Testis (tissue), 2 donors: ENCODE measurements at regions not wholly inside any gene's neighbourhood (a gene's known extent, or its start where the extent isn't known, plus 50 kb on each side); places are given as distances from the start of the nearest gene placed in this dataset.

Experiments
- DNase-seq: peaks from one replicate; pipeline ENCODE4 v3.0.0-alpha.2; 2019
- H3K27ac ChIP-seq, 2 donors: fragments of 200-600 bp; sonication (generic); one replicate each; pipeline ENCODE4 v1.5.1; 2019
- H3K27me3 ChIP-seq: fragments of 200-600 bp; sonication (generic); one replicate; pipeline ENCODE4 v1.5.1; 2019
- H3K36me3 ChIP-seq: fragments of 200-600 bp; sonication (generic); one replicate; pipeline ENCODE4 v1.5.1; 2017; ENCODE audit warnings: low read depth; ENCODE audit errors: missing control alignments
- H3K4me1 ChIP-seq: fragments of 200-600 bp; sonication (generic); one replicate; pipeline ENCODE4 v1.5.1; 2019
- H3K4me3 ChIP-seq, 2 donors: fragments of 200-600 bp; sonication (generic); one replicate each; pipeline ENCODE4 v1.5.1; 2017 to 2019
- H3K9me3 ChIP-seq: fragments of 200-600 bp; sonication (generic); one replicate; pipeline ENCODE4 v1.5.1; 2017
- CTCF ChIP-seq, 3 experiments: fragments of 450-650 bp in 2 of 3; fragments of 200-600 bp in 1 of 3; sonication (generic) in 1 of 3; IDR thresholded peaks; one replicate each; pipeline ENCODE4 v1.5.1; 2016 to 2019; ENCODE audit warnings: antibody characterized with exemption in 3 of 3, mild to moderate bottlenecking in 2 of 3, moderate library complexity in 1 of 3
- POLR2A ChIP-seq: fragments of 450-650 bp; IDR thresholded peaks from one replicate; pipeline ENCODE4 v1.6.1; 2017; ENCODE audit warnings: antibody characterized with exemption, mild to moderate bottlenecking, moderate library complexity
- WGBS, 2 donors: methylation state at CpG; one replicate each; pipeline ENCODE4 v1.1.5; 2018; 5-methylcytosine and 5-hydroxymethylcytosine counted together
- intact Hi-C: fragments of 100-400 bp; cut with DNase I; formaldehyde crosslinking; loops from one replicate; pipeline ENCODE4 v1.15.1; 2023; ENCODE audit warnings: low total_unique reads

- Histone ChIP-seq H3K9me3 (no peaks in the 10 kb centered on the region), H3K27ac (no peak overlapping the region), H3K4me1 (no peaks in the 10 kb centered on the region), H3K27me3 (no peaks in the 10 kb centered on the region), H3K36me3 (no peaks in the 10 kb centered on the region), H3K4me3 (no peak overlapping the region)
- WGBS, 2 donors: 76 to 79% methylated on average over 7 of the region's 7 CpGs
- no peak for TF ChIP-seq CTCF (IDR thresholded peaks at IDR 0.05)
- TF ChIP-seq POLR2A: no peak
- no peak for DNase-seq
- intact Hi-C loops: no loop called here
Observed at GRCh38 chr12:19026614-19027488, 102.7 kb upstream of the PLEKHA5 start.

GRCh38 chr12:19030180-19030579 lies 99.4 kb upstream of the PLEKHA5 start:
- 77 to 78% methylated on average over 4 of the region's 4 CpGs for WGBS, 2 donors
- intact Hi-C loops: no loop called here
- TF ChIP-seq POLR2A (no peak), CTCF (IDR thresholded peaks at IDR 0.05) (no peak)
- no peak overlapping the region for H3K4me3 ChIP-seq
- no peaks in the 10 kb centered on the region for H3K36me3 ChIP-seq
- H3K4me1 ChIP-seq: no peaks in the 10 kb centered on the region
- no peaks in the 10 kb centered on the region for H3K9me3 ChIP-seq
- no peaks in the 10 kb centered on the region for H3K27me3 ChIP-seq
- no peak overlapping the region for H3K27ac ChIP-seq
- DNase-seq: no peak

- intact Hi-C loops: no loop called here
- TF ChIP-seq POLR2A (no peak), CTCF (IDR thresholded peaks at IDR 0.05) (no peak)
- H3K9me3 ChIP-seq: no peaks in the 10 kb centered on the region
- H3K36me3 ChIP-seq: no peaks in the 10 kb centered on the region
- no peak overlapping the region for H3K27ac ChIP-seq
- H3K27me3 ChIP-seq: no peaks in the 10 kb centered on the region
- DNase-seq: no peak
- no peak overlapping the region for H3K4me3 ChIP-seq
- no peaks in the 10 kb centered on the region for H3K4me1 ChIP-seq
Observed at GRCh38 chr12:19030603-19031002, 98.9 kb upstream of the PLEKHA5 start.

- H3K36me3 ChIP-seq: no peaks in the 10 kb centered on the region
- no peaks in the 10 kb centered on the region for H3K4me1 ChIP-seq
- intact Hi-C loops: no loop called here
- no peaks in the 10 kb centered on the region for H3K27me3 ChIP-seq
- no peak overlapping the region for H3K4me3 ChIP-seq
- DNase-seq: no peak
- WGBS, 2 donors: 73 to 81% methylated on average over 4 of the region's 4 CpGs
- no peak overlapping the region for H3K27ac ChIP-seq
- no peaks in the 10 kb centered on the region for H3K9me3 ChIP-seq
- TF ChIP-seq CTCF (IDR thresholded peaks at IDR 0.05) (no peak), POLR2A (no peak)
Observed at GRCh38 chr12:19031032-19031431, 98.5 kb upstream of the PLEKHA5 start.

- 80 to 87% methylated on average over 4 to 5 of the region's 5 CpGs for WGBS, 2 donors
- H3K4me1 ChIP-seq: no peaks in the 10 kb centered on the region
- H3K4me3 ChIP-seq: no peak overlapping the region
- H3K9me3 ChIP-seq: no peaks in the 10 kb centered on the region
- H3K27ac ChIP-seq: no peak overlapping the region
- no peak for TF ChIP-seq POLR2A
- TF ChIP-seq CTCF (IDR thresholded peaks at IDR 0.05): no peak
- no peak for DNase-seq
- no peaks in the 10 kb centered on the region for H3K36me3 ChIP-seq
- intact Hi-C loops: no loop called here
- H3K27me3 ChIP-seq: no peaks in the 10 kb centered on the region
Observed at GRCh38 chr12:19032826-19033225, 96.7 kb upstream of the PLEKHA5 start.
